ENCODE measurements at regions not wholly inside any gene's neighbourhood (a gene's known extent, or its start where the extent isn't known, plus 50 kb on each side); places are given as distances from the start of the nearest gene placed in this dataset.

- no peak for TF ChIP-seq CTCF (IDR thresholded peaks at IDR 0.05)
- no peak for TF ChIP-seq POLR2A (IDR thresholded peaks at IDR 0.05)
These were observed 602.5 kb downstream of the TMA16 start for GRCh38 chr4:164096766-164097518.

Data from heart left ventricle (tissue), 13 donors.